Omental fat pad (tissue), 3 donors: ENCODE measurements at regions not wholly inside any gene's neighbourhood (a gene's known extent, or its start where the extent isn't known, plus 50 kb on each side); places are given as distances from the start of the nearest gene placed in this dataset.
"Not testable (repeated sequence)": the region's sequence is repeated elsewhere in the genome, so short reads cannot be mapped to it uniquely, and the experiment has no call there.

Experiments
- ATAC-seq: fragments of 150-250 bp; one replicate; pipeline ENCODE4 v1.9.1; 2016; ENCODE audit warnings: mild to moderate bottlenecking, moderate library complexity; ENCODE audit not compliant: low FRiP score
- DNase-seq: peaks from one replicate; pipeline ENCODE4 v3.0.0-alpha.2; 2019; ENCODE audit warnings: low spot score
- CTCF ChIP-seq, 3 donors: fragments of 450-650 bp; IDR thresholded peaks; one replicate each; pipeline ENCODE4 v1.5.1; 2016 to 2017; ENCODE audit warnings: antibody characterized with exemption in 3 of 3, mild to moderate bottlenecking in 3 of 3, moderate library complexity in 2 of 3

GRCh38 chr11:134944986-134945385, 532.9 kb upstream of the B3GAT1 start:
- no peak for DNase-seq
- no peak for TF ChIP-seq CTCF (IDR thresholded peaks at IDR 0.05)
- ATAC-seq, result no peak

- no peak for TF ChIP-seq CTCF (IDR thresholded peaks at IDR 0.05)
- ATAC-seq (no peak), DNase-seq (no peak)
These were observed 532.1 kb upstream of the B3GAT1 start for GRCh38 chr11:134944131-134944530.

GRCh38 chr11:134943544-134943943, 531.5 kb upstream of the B3GAT1 start:
- DNase-seq (no peak), ATAC-seq (no peak)
- TF ChIP-seq CTCF (IDR thresholded peaks at IDR 0.05), result no peak

- ATAC-seq (no peak), DNase-seq (no peak)
- no peak for TF ChIP-seq CTCF (IDR thresholded peaks at IDR 0.05)
These were observed 530.6 kb upstream of the B3GAT1 start for GRCh38 chr11:134942681-134943080.

GRCh38 chr11:134941936-134942600, 530.0 kb upstream of the B3GAT1 start:
- not testable (repeated sequence) for DNase-seq, ATAC-seq

GRCh38 chr11:134941326-134941725, 529.3 kb upstream of the B3GAT1 start:
- DNase-seq (no peak), ATAC-seq (no peak)
- no peak for TF ChIP-seq CTCF (IDR thresholded peaks at IDR 0.05)

- DNase-seq (no peak), ATAC-seq (no peak)
- TF ChIP-seq CTCF (IDR thresholded peaks at IDR 0.05), result no peak
These were observed 528.5 kb upstream of the B3GAT1 start for GRCh38 chr11:134940441-134941126.
